Fibroblast of lung (primary cell): ENCODE measurements at regions not wholly inside any gene's neighbourhood (a gene's known extent, or its start where the extent isn't known, plus 50 kb on each side); places are given as distances from the start of the nearest gene placed in this dataset.

Source experiments
- DNase-seq, 2 donors: peaks; one replicate each; pipeline versions ENCODE4 v3.0.0 to v3.0.0-alpha.2; 2010; ENCODE audit warnings: low read depth in 2 of 2
- H2AFZ ChIP-seq: 2 replicates; pipeline ENCODE4 v1.5.1; 2012; ENCODE audit warnings: low read length, control low read depth, inconsistent platforms
- H3K27ac ChIP-seq: 2 replicates; pipeline ENCODE4 v1.5.1; 2011; ENCODE audit warnings: low read length, control low read depth; ENCODE audit not compliant: insufficient read depth
- H3K27me3 ChIP-seq: 2 replicates; pipeline ENCODE4 v1.5.1; 2011; ENCODE audit warnings: mild to moderate bottlenecking, low read length; ENCODE audit not compliant: control insufficient read depth, insufficient read depth
- H3K36me3 ChIP-seq: 2 replicates; pipeline ENCODE4 v1.5.1; 2011; ENCODE audit warnings: low read length; ENCODE audit not compliant: control insufficient read depth, insufficient read depth
- H3K4me1 ChIP-seq: 2 replicates; pipeline ENCODE4 v1.5.1; 2011; ENCODE audit warnings: low read length; ENCODE audit not compliant: control insufficient read depth, insufficient read depth; ENCODE audit errors: extremely low read depth
- H3K4me2 ChIP-seq: 2 replicates; pipeline ENCODE4 v1.5.1; 2011; ENCODE audit warnings: low read length, control low read depth; ENCODE audit not compliant: insufficient read depth; ENCODE audit errors: extremely low read depth
- H3K4me3 ChIP-seq, 4 experiments: fragments of 200-600 bp in 1 of 4; sonication (generic) in 1 of 4; replicated peaks in 1 of 4; 2 replicates each; pipeline ENCODE4 v1.5.1; 2011 to 2016; ENCODE audit warnings: low read length in 4 of 4, low read depth in 3 of 4, mild to moderate bottlenecking in 3 of 4, control low read depth in 2 of 4, inconsistent platforms in 1 of 4, mixed read lengths in 1 of 4; ENCODE audit not compliant: insufficient read depth in 1 of 4; ENCODE audit errors: control extremely low read depth in 1 of 4
- H3K79me2 ChIP-seq: 2 replicates; pipeline ENCODE4 v1.5.1; 2012; ENCODE audit warnings: mild to moderate bottlenecking, low read length, inconsistent platforms; ENCODE audit not compliant: control insufficient read depth, insufficient read depth
- H3K9ac ChIP-seq: 2 replicates; pipeline ENCODE4 v1.5.1; 2011; ENCODE audit warnings: mild to moderate bottlenecking, low read length, control low read depth; ENCODE audit not compliant: insufficient read depth
- H3K9me3 ChIP-seq: 2 replicates; pipeline ENCODE4 v1.5.1; 2012; ENCODE audit warnings: low read depth, low read length; ENCODE audit not compliant: control insufficient read depth, insufficient read depth
- H4K20me1 ChIP-seq: 2 replicates; pipeline ENCODE4 v1.5.1; 2011; ENCODE audit warnings: low read length; ENCODE audit not compliant: control insufficient read depth, insufficient read depth; ENCODE audit errors: extremely low read depth
- CTCF ChIP-seq, 2 donors: IDR thresholded peaks in 1 of 2; conservative IDR thresholded peaks in 1 of 2; 1 replicate in 1 of 2; 2 replicates in 1 of 2; pipeline ENCODE4 v1.5.1; 2011 to 2012; ENCODE audit warnings: low read length in 2 of 2, control low read depth in 1 of 2, inconsistent platforms in 1 of 2, low read depth in 1 of 2, mild to moderate bottlenecking in 1 of 2
- EZH2 ChIP-seq: IDR thresholded peaks from 2 replicates; pipeline ENCODE4 v1.5.1; 2012; ENCODE audit warnings: low read length, control low read depth, mild to moderate bottlenecking; ENCODE audit errors: missing control alignments

GRCh38 chr15:47551546-47551945 is 165.8 kb upstream of the SEMA6D start:
- Histone ChIP-seq H3K36me3 (no peaks in the 10 kb centered on the region), H3K4me2 (no peak overlapping the region), H4K20me1 (no peaks in the 10 kb centered on the region), H3K4me1 (no peaks in the 10 kb centered on the region), H2AFZ (no peak overlapping the region), H3K4me3 (no peak overlapping the region), H3K9ac (no peak overlapping the region), H3K27me3 (no peaks in the 10 kb centered on the region), H3K79me2 (no peaks in the 10 kb centered on the region), H3K27ac (no peak overlapping the region), H3K9me3 (no peaks in the 10 kb centered on the region)
- no peak for DNase-seq
- TF ChIP-seq CTCF (conservative IDR thresholded peaks at IDR 0.05 in 1 of 2, IDR thresholded peaks at IDR 0.05 in 1 of 2; ENCODE audit: low read depth in 1 of 2, low read length in 2 of 2), result no peak
- no peak for TF ChIP-seq EZH2

- no peak overlapping the region for H3K4me2 ChIP-seq
- no peak overlapping the region for H3K9ac ChIP-seq
- H2AFZ ChIP-seq, result no peak overlapping the region
- DNase-seq, result no peak
- H3K27me3 ChIP-seq, result no peaks in the 10 kb centered on the region
- no peak overlapping the region for H3K4me3 ChIP-seq
- no peaks in the 10 kb centered on the region for H3K36me3 ChIP-seq
- H4K20me1 ChIP-seq, result no peaks in the 10 kb centered on the region
- no peak overlapping the region for H3K27ac ChIP-seq
- TF ChIP-seq EZH2, result no peak
- no peak for TF ChIP-seq CTCF (conservative IDR thresholded peaks at IDR 0.05 in 1 of 2, IDR thresholded peaks at IDR 0.05 in 1 of 2; ENCODE audit: low read depth in 1 of 2, low read length in 2 of 2)
- H3K4me1 ChIP-seq, result no peaks in the 10 kb centered on the region
- no peaks in the 10 kb centered on the region for H3K79me2 ChIP-seq
- no peaks in the 10 kb centered on the region for H3K9me3 ChIP-seq
These were observed 164.2 kb upstream of the SEMA6D start for GRCh38 chr15:47552978-47553608.

- Histone ChIP-seq H3K9me3 (no peaks in the 10 kb centered on the region), H3K4me2 (no peak overlapping the region), H3K4me3 (no peak overlapping the region), H3K79me2 (no peaks in the 10 kb centered on the region), H3K36me3 (no peaks in the 10 kb centered on the region), H3K27ac (no peak overlapping the region), H2AFZ (no peak overlapping the region), H3K27me3 (no peaks in the 10 kb centered on the region), H4K20me1 (no peaks in the 10 kb centered on the region), H3K9ac (no peak overlapping the region), H3K4me1 (no peaks in the 10 kb centered on the region)
- DNase-seq, result no peak
- no peak for TF ChIP-seq CTCF (conservative IDR thresholded peaks at IDR 0.05 in 1 of 2, IDR thresholded peaks at IDR 0.05 in 1 of 2; ENCODE audit: low read depth in 1 of 2, low read length in 2 of 2)
- TF ChIP-seq EZH2, result no peak
These were observed 163.4 kb upstream of the SEMA6D start for GRCh38 chr15:47553947-47554346.
